ENCODE measurements at regions not wholly inside any gene's neighbourhood (a gene's known extent, or its start where the extent isn't known, plus 50 kb on each side); places are given as distances from the start of the nearest gene placed in this dataset.

GRCh38 chr12:27894309-27894708 lies 78.2 kb downstream of the PTHLH start:
- no peaks in the 10 kb centered on the region for H3K27me3 ChIP-seq
- no peak overlapping the region for H3K4me3 ChIP-seq
- no peak for DNase-seq
- no peaks in the 10 kb centered on the region for H3K36me3 ChIP-seq
- intact Hi-C loops (cut with DNase I) = no loop called here
- no peaks in the 10 kb centered on the region for H3K9me3 ChIP-seq
- 75 to 90% methylated on average over 3 of the region's 3 CpGs for WGBS, 2 donors
- H3K27ac ChIP-seq = no peak overlapping the region
- H3K4me1 ChIP-seq = peaks cover 0 to 6% (median 0%) of the 10 kb centered on the region in 3 donors
- TF ChIP-seq, protein P1, sequence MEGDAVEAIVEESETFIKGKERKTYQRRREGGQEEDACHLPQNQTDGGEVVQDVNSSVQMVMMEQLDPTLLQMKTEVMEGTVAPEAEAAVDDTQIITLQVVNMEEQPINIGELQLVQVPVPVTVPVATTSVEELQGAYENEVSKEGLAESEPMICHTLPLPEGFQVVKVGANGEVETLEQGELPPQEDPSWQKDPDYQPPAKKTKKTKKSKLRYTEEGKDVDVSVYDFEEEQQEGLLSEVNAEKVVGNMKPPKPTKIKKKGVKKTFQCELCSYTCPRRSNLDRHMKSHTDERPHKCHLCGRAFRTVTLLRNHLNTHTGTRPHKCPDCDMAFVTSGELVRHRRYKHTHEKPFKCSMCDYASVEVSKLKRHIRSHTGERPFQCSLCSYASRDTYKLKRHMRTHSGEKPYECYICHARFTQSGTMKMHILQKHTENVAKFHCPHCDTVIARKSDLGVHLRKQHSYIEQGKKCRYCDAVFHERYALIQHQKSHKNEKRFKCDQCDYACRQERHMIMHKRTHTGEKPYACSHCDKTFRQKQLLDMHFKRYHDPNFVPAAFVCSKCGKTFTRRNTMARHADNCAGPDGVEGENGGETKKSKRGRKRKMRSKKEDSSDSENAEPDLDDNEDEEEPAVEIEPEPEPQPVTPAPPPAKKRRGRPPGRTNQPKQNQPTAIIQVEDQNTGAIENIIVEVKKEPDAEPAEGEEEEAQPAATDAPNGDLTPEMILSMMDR (IDR thresholded peaks at IDR 0.05) = no peak
- no peak for TF ChIP-seq POLR2A (IDR thresholded peaks at IDR 0.05)

GRCh38 chr12:27879708-27880107 lies 92.8 kb downstream of the PTHLH start:
- Histone ChIP-seq H3K36me3 (no peaks in the 10 kb centered on the region), H3K27ac (no peak overlapping the region), H3K4me1 (no peaks in the 10 kb centered on the region), H3K4me3 (no peak overlapping the region), H3K9me3 (peaks cover 0 to 11% (median 0%) of the 10 kb centered on the region in 3 donors), H3K27me3 (no peaks in the 10 kb centered on the region)
- intact Hi-C loops (cut with DNase I) = no loop called here
- TF ChIP-seq, protein P1 (IDR thresholded peaks at IDR 0.05) = no peak
- no peak for TF ChIP-seq POLR2A (IDR thresholded peaks at IDR 0.05)
- no peak for DNase-seq

DNA sequence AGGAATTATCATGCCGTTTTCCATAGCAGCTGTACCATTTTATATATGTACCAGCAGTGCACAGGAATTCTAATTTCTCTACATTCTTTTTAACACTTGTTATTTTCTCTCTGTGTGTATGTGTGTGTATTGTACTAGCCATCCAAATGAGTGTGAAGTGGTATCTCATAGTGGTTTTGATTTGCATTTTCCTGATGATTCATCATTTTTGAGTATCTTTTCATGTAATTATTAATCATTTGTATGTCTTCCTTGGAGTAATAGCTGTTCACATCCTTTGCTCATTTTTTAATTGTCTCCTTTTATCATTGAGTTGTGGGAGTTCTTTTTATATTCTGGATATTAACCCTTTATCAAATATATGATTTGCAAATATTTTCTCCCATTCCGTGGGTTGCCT lies 95.6 kb upstream of the MANSC4 start:
- no peak for TF ChIP-seq POLR2A (IDR thresholded peaks at IDR 0.05)
- TF ChIP-seq, protein P1 (IDR thresholded peaks at IDR 0.05) = no peak
- Histone ChIP-seq H3K9me3 (no peaks in the 10 kb centered on the region), H3K27me3 (no peaks in the 10 kb centered on the region), H3K27ac (no peak overlapping the region), H3K4me1 (no peaks in the 10 kb centered on the region), H3K4me3 (no peak overlapping the region), H3K36me3 (no peaks in the 10 kb centered on the region)
- intact Hi-C loops (cut with DNase I) = no loop called here
- WGBS, 2 donors = 0 to 39% methylated on average over 2 of the region's 2 CpGs
- DNase-seq = no peak

DNA sequence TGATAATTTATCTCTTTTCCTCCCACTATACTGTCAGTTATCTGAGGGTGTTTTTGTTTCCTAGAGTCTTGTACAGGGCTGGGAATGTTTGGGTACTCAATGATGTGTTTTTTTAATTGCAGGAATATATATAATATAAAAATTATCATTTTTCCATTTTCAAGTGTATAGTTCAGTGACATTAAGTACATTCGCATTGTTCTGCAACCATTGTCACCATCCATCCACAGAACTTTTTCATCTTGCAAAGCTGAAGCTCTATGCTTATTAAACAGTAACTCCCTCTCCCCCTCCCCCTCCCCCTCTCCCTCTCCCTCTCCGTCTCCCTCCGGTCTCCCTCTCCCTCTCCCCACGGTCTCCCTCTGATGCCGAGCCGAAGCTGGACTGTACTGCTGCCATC lies 93.0 kb upstream of the MANSC4 start:
- Histone ChIP-seq H3K4me3 (no peak overlapping the region), H3K27me3 (no peaks in the 10 kb centered on the region), H3K36me3 (no peaks in the 10 kb centered on the region), H3K4me1 (no peaks in the 10 kb centered on the region), H3K27ac (no peak overlapping the region), H3K9me3 (no peaks in the 10 kb centered on the region)
- TF ChIP-seq, protein P1 (IDR thresholded peaks at IDR 0.05) = no peak
- TF ChIP-seq POLR2A (IDR thresholded peaks at IDR 0.05) = no peak
- intact Hi-C loops (cut with DNase I) = no loop called here
- DNase-seq = no peak
- WGBS, 2 donors = 68 to 95% methylated on average over 2 to 6 of the region's 6 CpGs

DNA sequence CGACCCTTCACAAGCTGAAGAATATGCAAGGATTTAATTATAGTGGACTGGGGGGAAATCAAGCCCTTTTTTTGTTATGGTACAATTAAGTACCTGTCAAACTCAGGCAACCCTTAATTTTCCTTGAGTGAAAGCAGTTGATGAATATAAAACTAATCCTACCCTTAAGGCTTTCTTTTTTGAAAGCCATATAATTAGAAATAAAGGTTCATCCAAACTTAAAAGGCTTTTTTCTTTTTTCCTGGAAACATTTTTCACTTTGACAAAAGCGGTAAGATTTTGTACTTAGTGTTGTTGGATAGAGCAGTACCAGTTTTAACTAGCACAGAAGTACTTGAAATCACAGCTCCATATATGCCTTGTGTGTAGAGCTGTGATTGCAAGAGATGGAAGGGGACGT lies 91.9 kb upstream of the MANSC4 start:
- intact Hi-C loops (cut with DNase I) = no loop called here
- Histone ChIP-seq H3K27ac (no peak overlapping the region), H3K36me3 (no peaks in the 10 kb centered on the region), H3K27me3 (no peaks in the 10 kb centered on the region), H3K9me3 (no peaks in the 10 kb centered on the region), H3K4me3 (no peak overlapping the region), H3K4me1 (no peaks in the 10 kb centered on the region)
- TF ChIP-seq, protein P1 (IDR thresholded peaks at IDR 0.05) = no peak
- TF ChIP-seq POLR2A (IDR thresholded peaks at IDR 0.05) = no peak
- 44 to 52% methylated on average over 3 of the region's 3 CpGs for WGBS, 2 donors
- DNase-seq = no peak

Data from esophagus squamous epithelium (tissue), 5 donors.